Type B pancreatic cell (in vitro differentiated cells): ENCODE measurements at regions not wholly inside any gene's neighbourhood (a gene's known extent, or its start where the extent isn't known, plus 50 kb on each side); places are given as distances from the start of the nearest gene placed in this dataset.

Source experiments
- DNase-seq: peaks from one replicate; pipeline ENCODE4 v3.0.0; 2021; ENCODE audit warnings: mixed read lengths; ENCODE audit not compliant: unreplicated experiment; ENCODE audit errors: extremely low spot score
- H3K27ac Mint-ChIP-seq: 2 replicates; pipeline ENCODE4 v1.8.0; 2021; ENCODE audit warnings: mild to moderate bottlenecking, mixed read lengths
- H3K27me3 Mint-ChIP-seq: 2 replicates; pipeline ENCODE4 v1.8.0; 2021; ENCODE audit warnings: mixed read lengths
- H3K36me3 Mint-ChIP-seq: 2 replicates; pipeline ENCODE4 v1.8.0; 2021; ENCODE audit warnings: mixed read lengths
- H3K4me1 Mint-ChIP-seq: one replicate; pipeline ENCODE4 v1.8.0; 2021; ENCODE audit warnings: mixed read lengths; ENCODE audit not compliant: unreplicated experiment
- H3K4me3 Mint-ChIP-seq: 2 replicates; pipeline ENCODE4 v1.8.0; 2021; ENCODE audit warnings: mild to moderate bottlenecking, mixed read lengths
- H3K9me3 Mint-ChIP-seq: 2 replicates; pipeline ENCODE4 v1.8.0; 2021; ENCODE audit warnings: mixed read lengths
- TF ChIP-seq, protein P1 (sequence below): fragments of 200-600 bp; sonication (generic); conservative IDR thresholded peaks from 2 replicates; pipeline ENCODE4 v1.5.0; 2021; ENCODE audit warnings: antibody characterized with exemption, mild to moderate bottlenecking

- no peak for DNase-seq
- H3K36me3 Mint-ChIP-seq, result no peaks in the 10 kb centered on the region
- no peaks in the 10 kb centered on the region for H3K9me3 Mint-ChIP-seq
- TF ChIP-seq, protein P1, sequence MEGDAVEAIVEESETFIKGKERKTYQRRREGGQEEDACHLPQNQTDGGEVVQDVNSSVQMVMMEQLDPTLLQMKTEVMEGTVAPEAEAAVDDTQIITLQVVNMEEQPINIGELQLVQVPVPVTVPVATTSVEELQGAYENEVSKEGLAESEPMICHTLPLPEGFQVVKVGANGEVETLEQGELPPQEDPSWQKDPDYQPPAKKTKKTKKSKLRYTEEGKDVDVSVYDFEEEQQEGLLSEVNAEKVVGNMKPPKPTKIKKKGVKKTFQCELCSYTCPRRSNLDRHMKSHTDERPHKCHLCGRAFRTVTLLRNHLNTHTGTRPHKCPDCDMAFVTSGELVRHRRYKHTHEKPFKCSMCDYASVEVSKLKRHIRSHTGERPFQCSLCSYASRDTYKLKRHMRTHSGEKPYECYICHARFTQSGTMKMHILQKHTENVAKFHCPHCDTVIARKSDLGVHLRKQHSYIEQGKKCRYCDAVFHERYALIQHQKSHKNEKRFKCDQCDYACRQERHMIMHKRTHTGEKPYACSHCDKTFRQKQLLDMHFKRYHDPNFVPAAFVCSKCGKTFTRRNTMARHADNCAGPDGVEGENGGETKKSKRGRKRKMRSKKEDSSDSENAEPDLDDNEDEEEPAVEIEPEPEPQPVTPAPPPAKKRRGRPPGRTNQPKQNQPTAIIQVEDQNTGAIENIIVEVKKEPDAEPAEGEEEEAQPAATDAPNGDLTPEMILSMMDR, result no peak
- no peaks in the 10 kb centered on the region for H3K27me3 Mint-ChIP-seq
- H3K4me3 Mint-ChIP-seq, result no peak overlapping the region
- H3K4me1 Mint-ChIP-seq, result no peaks in the 10 kb centered on the region
- no peak overlapping the region for H3K27ac Mint-ChIP-seq
Measured at GRCh38 chr11:127997594-127997993, 589.8 kb downstream of the ETS1 start.

DNA sequence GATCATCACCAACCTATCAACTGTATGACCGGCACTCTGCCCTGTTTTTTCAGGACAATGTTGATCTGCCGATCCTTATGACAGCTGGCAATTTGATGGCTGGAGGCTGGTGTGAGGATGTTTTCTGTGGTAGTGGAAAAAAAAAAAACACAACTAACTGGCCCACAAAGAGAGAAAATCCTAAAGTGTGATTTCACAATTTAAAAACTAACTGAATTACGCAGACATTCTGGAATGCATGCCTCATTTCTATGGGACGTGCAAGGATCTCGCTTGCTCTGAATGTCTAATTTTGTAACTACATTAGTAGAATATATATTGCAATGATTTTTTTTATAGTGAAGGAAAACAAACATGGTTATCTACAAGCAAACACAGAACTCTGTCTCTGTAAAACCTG is 590.5 kb downstream of the ETS1 start:
- TF ChIP-seq, protein P1, result no peak
- Mint-ChIP-seq H3K4me1 (no peaks in the 10 kb centered on the region), H3K36me3 (no peaks in the 10 kb centered on the region), H3K27me3 (no peaks in the 10 kb centered on the region), H3K9me3 (no peaks in the 10 kb centered on the region), H3K4me3 (no peak overlapping the region), H3K27ac (no peak overlapping the region)
- no peak for DNase-seq

GRCh38 chr11:127995921-127996320 is 591.4 kb downstream of the ETS1 start:
- no peak overlapping the region for H3K4me3 Mint-ChIP-seq
- TF ChIP-seq, protein P1, result no peak
- no peaks in the 10 kb centered on the region for H3K9me3 Mint-ChIP-seq
- DNase-seq, result no peak
- no peaks in the 10 kb centered on the region for H3K27me3 Mint-ChIP-seq
- H3K27ac Mint-ChIP-seq, result no peak overlapping the region
- no peaks in the 10 kb centered on the region for H3K36me3 Mint-ChIP-seq
- no peaks in the 10 kb centered on the region for H3K4me1 Mint-ChIP-seq

DNA sequence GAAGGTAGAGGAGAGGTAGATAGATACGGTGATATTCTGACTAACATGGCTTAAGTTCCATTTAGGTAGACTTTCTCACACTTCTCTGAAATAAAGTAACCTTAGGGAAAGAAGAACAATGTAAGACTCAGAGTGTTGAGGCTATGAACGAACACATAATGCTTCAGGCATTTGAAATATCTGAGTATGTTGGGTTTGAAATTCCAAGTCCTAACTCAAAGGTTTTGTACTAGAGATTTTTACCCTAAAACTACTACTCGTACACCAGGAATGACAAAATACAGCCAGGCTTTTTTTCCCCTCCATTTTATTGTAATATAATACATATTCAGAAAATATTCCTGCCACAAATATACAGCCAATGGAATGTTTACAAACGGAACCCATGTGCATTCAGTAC is 592.6 kb downstream of the ETS1 start:
- H3K27ac Mint-ChIP-seq, result no peak overlapping the region

DNA sequence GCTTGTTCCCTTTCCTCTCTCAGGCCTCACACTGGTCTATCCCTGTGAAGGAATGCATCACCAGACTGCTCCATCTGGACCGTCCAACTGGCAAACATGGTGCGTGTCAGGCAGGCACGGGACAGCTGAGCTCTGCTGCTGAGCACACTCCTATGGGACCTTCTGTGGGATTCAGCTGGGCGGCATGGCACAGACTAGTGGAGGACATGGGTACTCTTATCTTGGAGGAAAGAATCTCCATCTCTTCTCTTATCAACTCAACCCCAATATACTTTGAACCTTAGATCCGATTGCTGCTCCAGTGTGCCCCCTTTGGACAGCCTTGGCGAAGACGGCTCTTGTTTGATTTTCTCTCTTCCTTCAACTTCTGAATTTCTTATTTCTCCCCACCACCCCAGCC is 593.6 kb downstream of the ETS1 start:
- TF ChIP-seq, protein P1, result peak; percentile 42
- Mint-ChIP-seq H3K27ac (no peak overlapping the region), H3K9me3 (no peaks in the 10 kb centered on the region), H3K4me1 (no peaks in the 10 kb centered on the region), H3K4me3 (no peak overlapping the region), H3K27me3 (no peaks in the 10 kb centered on the region), H3K36me3 (no peaks in the 10 kb centered on the region)
- DNase-seq, result no peak

More for the DNA sequence above, 592.6 kb downstream of the ETS1 start:
- H3K36me3 Mint-ChIP-seq, result no peaks in the 10 kb centered on the region
- H3K4me1 Mint-ChIP-seq, result no peaks in the 10 kb centered on the region
- DNase-seq, result no peak
- no peaks in the 10 kb centered on the region for H3K27me3 Mint-ChIP-seq
- H3K4me3 Mint-ChIP-seq, result no peak overlapping the region
- TF ChIP-seq, protein P1, result no peak
- no peaks in the 10 kb centered on the region for H3K9me3 Mint-ChIP-seq

DNA sequence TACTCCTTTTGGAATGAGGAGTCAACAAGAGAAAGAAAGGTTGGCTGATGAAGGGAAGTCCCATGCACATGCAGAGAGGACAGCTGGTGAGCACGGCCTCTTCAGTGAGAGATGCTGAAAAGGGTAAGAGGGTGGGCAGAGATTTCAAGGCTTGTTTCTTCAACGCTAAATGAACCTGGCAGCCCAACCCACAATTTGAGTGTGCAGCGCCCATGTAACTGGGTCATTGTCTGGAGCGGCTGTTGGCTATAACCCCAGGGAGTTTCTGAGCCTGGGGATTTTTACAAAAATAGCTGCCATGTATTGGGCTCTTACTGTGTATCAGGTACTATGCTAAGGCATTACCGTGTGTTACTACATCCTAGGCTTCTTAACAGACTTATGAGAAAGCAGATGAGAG is 594.1 kb downstream of the ETS1 start:
- no peak overlapping the region for H3K4me3 Mint-ChIP-seq
- H3K4me1 Mint-ChIP-seq, result no peaks in the 10 kb centered on the region
- no peaks in the 10 kb centered on the region for H3K36me3 Mint-ChIP-seq
- no peaks in the 10 kb centered on the region for H3K27me3 Mint-ChIP-seq
- DNase-seq, result no peak
- H3K27ac Mint-ChIP-seq, result no peak overlapping the region
- no peaks in the 10 kb centered on the region for H3K9me3 Mint-ChIP-seq
- TF ChIP-seq, protein P1, result no peak
